ENCODE measurements at regions not wholly inside any gene's neighbourhood (a gene's known extent, or its start where the extent isn't known, plus 50 kb on each side); places are given as distances from the start of the nearest gene placed in this dataset.

DNA sequence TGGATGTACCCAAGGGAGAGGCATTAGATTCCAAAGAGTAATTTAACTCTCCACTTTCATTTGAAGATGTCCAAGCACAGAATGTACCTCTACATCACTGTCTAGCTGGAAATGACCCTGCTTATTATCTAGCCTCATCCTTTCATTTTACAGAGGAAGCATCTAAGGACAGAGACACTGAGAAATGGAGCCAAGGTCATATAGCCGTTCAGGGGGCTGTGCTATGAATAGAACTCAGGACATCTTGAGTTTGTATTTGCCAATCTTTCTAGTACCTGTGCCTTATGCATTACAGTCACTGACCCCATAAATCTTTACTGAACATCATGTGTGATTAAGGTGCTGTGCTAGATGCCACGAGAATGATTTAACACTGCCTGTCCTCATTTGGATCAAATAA is 138.2 kb upstream of the SPTLC3 start:
- H3K4me1 Mint-ChIP-seq = no peaks in the 10 kb centered on the region
- H3K4me3 ChIP-seq (ENCODE audit: low read length) = no peak overlapping the region
- H3K4me1 ChIP-seq (ENCODE audit: control insufficient read depth in 2 of 2, insufficient read depth in 2 of 2, low read length in 2 of 2) = no peaks in the 10 kb centered on the region
- no peak overlapping the region for H3K4me3 Mint-ChIP-seq
- H3K36me3 ChIP-seq (ENCODE audit: control insufficient read depth in 2 of 3, insufficient read depth in 3 of 3, low read length in 3 of 3) = no peaks in the 10 kb centered on the region
- ATAC-seq = no peak
- intact Hi-C loops (cut with micrococcal nuclease) = no loop called here
- CTCF ChIA-PET = no interaction called here
- POLR2A ChIA-PET = no interaction called here
- H3K27me3 ChIP-seq (ENCODE audit: control insufficient read depth in 2 of 2, insufficient read depth in 2 of 2, low read length in 2 of 2) = peaks cover 0 to 4% of the 10 kb centered on the region in 2 donors
- H3K9me3 ChIP-seq (ENCODE audit: control insufficient read depth in 2 of 3, low read length in 3 of 3) = peaks cover 0 to 2% (median 0%) of the 10 kb centered on the region in 3 experiments
- peaks cover 0 to 12% (median 0%) of the 10 kb centered on the region in 5 donors for H3K27me3 Mint-ChIP-seq
- no peaks in the 10 kb centered on the region for H3K36me3 Mint-ChIP-seq
- no peak for DNase-seq
- H3K27ac ChIP-seq (ENCODE audit: low read depth, low read length) = no peak overlapping the region
- peaks cover 0 to 3% (median 0%) of the 10 kb centered on the region in 11 donors for H3K9me3 Mint-ChIP-seq
- H3K27ac Mint-ChIP-seq = no peak overlapping the region

GRCh38 chr20:12874933-12875332 is 133.8 kb upstream of the SPTLC3 start:
- intact Hi-C loops (cut with micrococcal nuclease) = no loop called here
- no peaks in the 10 kb centered on the region for H3K9me3 Mint-ChIP-seq
- no peaks in the 10 kb centered on the region for H3K4me1 Mint-ChIP-seq
- DNase-seq (no peak), ATAC-seq (no peak)
- Histone ChIP-seq H3K4me3 (ENCODE audit: low read length) (no peak overlapping the region), H3K4me1 (ENCODE audit: control insufficient read depth in 2 of 2, insufficient read depth in 2 of 2, low read length in 2 of 2) (no peaks in the 10 kb centered on the region), H3K36me3 (ENCODE audit: control insufficient read depth in 2 of 3, insufficient read depth in 3 of 3, low read length in 3 of 3) (no peaks in the 10 kb centered on the region), H3K27ac (ENCODE audit: low read depth, low read length) (no peak overlapping the region), H3K27me3 (ENCODE audit: control insufficient read depth in 2 of 2, insufficient read depth in 2 of 2, low read length in 2 of 2) (peaks cover 0 to 4% of the 10 kb centered on the region in 2 donors), H3K9me3 (ENCODE audit: control insufficient read depth in 2 of 3, low read length in 3 of 3) (no peaks in the 10 kb centered on the region)
- H3K27me3 Mint-ChIP-seq = peaks cover 0 to 1% (median 0%) of the 10 kb centered on the region in 5 donors
- H3K4me3 Mint-ChIP-seq = no peak overlapping the region
- CTCF ChIA-PET = no interaction called here
- H3K36me3 Mint-ChIP-seq = no peaks in the 10 kb centered on the region
- H3K27ac Mint-ChIP-seq = no peak overlapping the region
- POLR2A ChIA-PET = no interaction called here

DNA sequence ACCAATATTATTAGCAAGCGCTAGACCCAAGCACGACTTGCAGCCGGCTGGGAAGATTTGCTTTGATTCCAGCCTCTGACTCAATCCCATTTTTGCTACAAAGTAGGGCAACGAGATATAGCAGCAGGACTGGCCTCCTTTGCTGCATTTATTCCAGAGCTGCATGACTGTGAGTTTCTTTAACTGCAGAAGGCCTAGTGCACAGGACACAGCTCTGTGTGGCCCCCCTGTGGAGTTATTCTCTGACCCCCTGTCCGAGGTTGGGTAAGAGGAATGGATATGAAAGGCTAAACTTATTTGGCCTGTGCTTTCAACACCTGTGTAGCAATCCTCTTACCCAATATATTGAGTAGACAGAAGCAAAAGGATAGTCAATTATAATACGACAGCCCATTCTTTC is 133.3 kb upstream of the SPTLC3 start:
- Histone ChIP-seq H3K4me1 (ENCODE audit: control insufficient read depth in 2 of 2, insufficient read depth in 2 of 2, low read length in 2 of 2) (no peaks in the 10 kb centered on the region), H3K9me3 (ENCODE audit: control insufficient read depth in 2 of 3, low read length in 3 of 3) (no peaks in the 10 kb centered on the region), H3K36me3 (ENCODE audit: control insufficient read depth in 2 of 3, insufficient read depth in 3 of 3, low read length in 3 of 3) (no peaks in the 10 kb centered on the region), H3K27me3 (ENCODE audit: control insufficient read depth in 2 of 2, insufficient read depth in 2 of 2, low read length in 2 of 2) (peaks cover 0 to 4% of the 10 kb centered on the region in 2 donors), H3K4me3 (ENCODE audit: low read length) (no peak overlapping the region), H3K27ac (ENCODE audit: low read depth, low read length) (no peak overlapping the region)
- Mint-ChIP-seq H3K36me3 (no peaks in the 10 kb centered on the region), H3K4me1 (no peaks in the 10 kb centered on the region), H3K4me3 (no peak overlapping the region), H3K27me3 (no peaks in the 10 kb centered on the region), H3K9me3 (no peaks in the 10 kb centered on the region), H3K27ac (no peak overlapping the region)
- intact Hi-C loops (cut with micrococcal nuclease) = no loop called here
- DNase-seq = no peak
- ChIA-PET CTCF (no interaction called here), POLR2A (no interaction called here)
- no peak for ATAC-seq

GRCh38 chr20:12882832-12883506 is 125.8 kb upstream of the SPTLC3 start:
- intact Hi-C loops (cut with micrococcal nuclease) = no loop called here
- no peaks in the 10 kb centered on the region for H3K4me1 ChIP-seq (ENCODE audit: control insufficient read depth in 2 of 2, insufficient read depth in 2 of 2, low read length in 2 of 2)
- Mint-ChIP-seq H3K9me3 (peaks cover 0 to 4% (median 0%) of the 10 kb centered on the region in 11 donors), H3K4me1 (no peaks in the 10 kb centered on the region), H3K4me3 (no peak overlapping the region), H3K27me3 (peaks cover 0 to 17% (median 6%) of the 10 kb centered on the region in 5 donors), H3K36me3 (no peaks in the 10 kb centered on the region), H3K27ac (no peak overlapping the region)
- ChIA-PET POLR2A (no interaction called here), CTCF (no interaction called here)
- H3K9me3 ChIP-seq (ENCODE audit: control insufficient read depth in 2 of 3, low read length in 3 of 3) = no peaks in the 10 kb centered on the region
- DNase-seq = no peak
- no peak overlapping the region for H3K4me3 ChIP-seq (ENCODE audit: low read length)
- H3K27me3 ChIP-seq (ENCODE audit: control insufficient read depth in 2 of 2, insufficient read depth in 2 of 2, low read length in 2 of 2) = no peaks in the 10 kb centered on the region
- H3K36me3 ChIP-seq (ENCODE audit: control insufficient read depth in 2 of 3, insufficient read depth in 3 of 3, low read length in 3 of 3) = no peaks in the 10 kb centered on the region
- no peak overlapping the region for H3K27ac ChIP-seq (ENCODE audit: low read depth, low read length)
- no peak for ATAC-seq

DNA sequence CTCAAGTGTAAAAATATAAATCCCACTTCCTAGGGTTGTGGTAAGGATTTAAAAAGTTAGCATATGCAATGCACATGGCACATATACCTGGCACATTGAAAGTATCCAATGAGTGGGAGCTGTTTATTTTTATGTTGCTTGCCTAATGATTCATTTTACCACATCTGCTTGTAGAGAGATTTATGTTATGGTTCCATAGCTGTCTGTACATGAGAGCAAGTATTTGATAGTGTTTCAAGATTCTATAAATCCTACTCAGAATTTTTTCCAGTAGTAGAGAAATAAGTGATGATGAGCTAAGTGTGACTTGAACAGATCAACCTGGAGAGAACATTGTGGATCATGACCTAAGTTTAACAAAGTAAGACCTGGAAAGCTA is 125.3 kb upstream of the SPTLC3 start:
- Histone ChIP-seq H3K4me3 (ENCODE audit: low read length) (no peak overlapping the region), H3K9me3 (ENCODE audit: control insufficient read depth in 2 of 3, low read length in 3 of 3) (no peaks in the 10 kb centered on the region), H3K27ac (ENCODE audit: low read depth, low read length) (no peak overlapping the region), H3K27me3 (ENCODE audit: control insufficient read depth in 2 of 2, insufficient read depth in 2 of 2, low read length in 2 of 2) (no peaks in the 10 kb centered on the region), H3K4me1 (ENCODE audit: control insufficient read depth in 2 of 2, insufficient read depth in 2 of 2, low read length in 2 of 2) (no peaks in the 10 kb centered on the region), H3K36me3 (ENCODE audit: control insufficient read depth in 2 of 3, insufficient read depth in 3 of 3, low read length in 3 of 3) (no peaks in the 10 kb centered on the region)
- POLR2A ChIA-PET = no interaction called here
- H3K9me3 Mint-ChIP-seq = peaks cover 0 to 4% (median 0%) of the 10 kb centered on the region in 11 donors
- peaks cover 0 to 18% (median 6%) of the 10 kb centered on the region in 5 donors for H3K27me3 Mint-ChIP-seq
- H3K4me1 Mint-ChIP-seq = no peaks in the 10 kb centered on the region
- ATAC-seq (no peak), DNase-seq (no peak)
- no peak overlapping the region for H3K4me3 Mint-ChIP-seq
- intact Hi-C loops (cut with micrococcal nuclease) = no loop called here
- no peaks in the 10 kb centered on the region for H3K36me3 Mint-ChIP-seq
- no peak overlapping the region for H3K27ac Mint-ChIP-seq
- CTCF ChIA-PET = no interaction called here

GRCh38 chr20:12886618-12887363 is 122.0 kb upstream of the SPTLC3 start:
- H3K4me1 Mint-ChIP-seq = no peaks in the 10 kb centered on the region
- Histone ChIP-seq H3K4me3 (ENCODE audit: low read length) (no peak overlapping the region), H3K27ac (ENCODE audit: low read depth, low read length) (no peak overlapping the region), H3K4me1 (ENCODE audit: control insufficient read depth in 2 of 2, insufficient read depth in 2 of 2, low read length in 2 of 2) (no peaks in the 10 kb centered on the region), H3K27me3 (ENCODE audit: control insufficient read depth in 2 of 2, insufficient read depth in 2 of 2, low read length in 2 of 2) (no peaks in the 10 kb centered on the region), H3K9me3 (ENCODE audit: control insufficient read depth in 2 of 3, low read length in 3 of 3) (no peaks in the 10 kb centered on the region), H3K36me3 (ENCODE audit: control insufficient read depth in 2 of 3, insufficient read depth in 3 of 3, low read length in 3 of 3) (no peaks in the 10 kb centered on the region)
- peaks cover 0 to 6% (median 0%) of the 10 kb centered on the region in 11 donors for H3K9me3 Mint-ChIP-seq
- ChIA-PET POLR2A (no interaction called here), CTCF (no interaction called here)
- no peak overlapping the region for H3K4me3 Mint-ChIP-seq
- intact Hi-C loops (cut with micrococcal nuclease) = no loop called here
- H3K27me3 Mint-ChIP-seq = peaks cover 0 to 22% (median 10%) of the 10 kb centered on the region in 5 donors
- DNase-seq (no peak), ATAC-seq (no peak)
- H3K27ac Mint-ChIP-seq = no peak overlapping the region
- H3K36me3 Mint-ChIP-seq = no peaks in the 10 kb centered on the region

DNA sequence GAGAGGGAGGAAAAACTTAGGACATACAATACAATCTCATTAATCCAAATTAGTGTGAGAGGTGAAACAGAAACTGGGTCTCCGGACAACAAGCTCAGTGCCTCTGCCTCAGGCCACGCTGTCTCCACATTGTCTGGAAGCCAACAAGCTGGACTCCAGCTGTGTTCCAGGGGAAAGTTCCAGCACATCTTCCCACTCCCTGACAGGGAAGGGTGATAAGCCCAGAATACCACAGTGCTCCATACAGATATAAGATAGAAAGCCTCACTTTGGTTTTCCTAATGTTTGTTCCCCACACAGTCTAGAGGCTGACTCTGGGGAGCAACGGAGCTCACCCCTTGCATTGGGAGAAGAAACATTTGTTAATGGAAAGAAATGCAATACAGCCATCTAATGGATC is 117.1 kb upstream of the SPTLC3 start:
- intact Hi-C loops (cut with micrococcal nuclease) = no loop called here
- peaks cover 0 to 22% (median 7%) of the 10 kb centered on the region in 5 donors for H3K27me3 Mint-ChIP-seq

More for the DNA sequence above, 117.1 kb upstream of the SPTLC3 start:
- H3K4me3 Mint-ChIP-seq = no peak overlapping the region
- H3K4me1 Mint-ChIP-seq = no peaks in the 10 kb centered on the region
- no peaks in the 10 kb centered on the region for H3K36me3 ChIP-seq (ENCODE audit: control insufficient read depth in 2 of 3, insufficient read depth in 3 of 3, low read length in 3 of 3)
- ChIA-PET CTCF (no interaction called here), POLR2A (no interaction called here)
- no peak for DNase-seq
- H3K27ac Mint-ChIP-seq = no peak overlapping the region
- H3K4me3 ChIP-seq (ENCODE audit: low read length) = no peak overlapping the region
- H3K27ac ChIP-seq (ENCODE audit: low read depth, low read length) = no peak overlapping the region
- no peaks in the 10 kb centered on the region for H3K9me3 ChIP-seq (ENCODE audit: control insufficient read depth in 2 of 3, low read length in 3 of 3)
- H3K27me3 ChIP-seq (ENCODE audit: control insufficient read depth in 2 of 2, insufficient read depth in 2 of 2, low read length in 2 of 2) = no peaks in the 10 kb centered on the region
- peaks cover 0 to 6% (median 2%) of the 10 kb centered on the region in 11 donors for H3K9me3 Mint-ChIP-seq
- no peaks in the 10 kb centered on the region for H3K36me3 Mint-ChIP-seq
- ATAC-seq = no peak
- no peaks in the 10 kb centered on the region for H3K4me1 ChIP-seq (ENCODE audit: control insufficient read depth in 2 of 2, insufficient read depth in 2 of 2, low read length in 2 of 2)

All from naive thymus-derived CD4-positive, alpha-beta T cell (primary cell).